Suprapubic skin (tissue), 4 donors: ENCODE measurements at regions not wholly inside any gene's neighbourhood (a gene's known extent, or its start where the extent isn't known, plus 50 kb on each side); places are given as distances from the start of the nearest gene placed in this dataset.

ENCODE experiments used
- DNase-seq, 2 donors: peaks; one replicate each; pipeline ENCODE4 v3.0.0-alpha.2; 2019; ENCODE audit warnings: low spot score in 2 of 2
- H3K27ac ChIP-seq: fragments of 200-600 bp; sonication (generic); one replicate; pipeline ENCODE4 v1.5.1; 2019
- H3K27me3 ChIP-seq: fragments of 200-600 bp; sonication (generic); one replicate; pipeline ENCODE4 v1.5.1; 2019
- H3K36me3 ChIP-seq: fragments of 200-600 bp; sonication (generic); one replicate; pipeline ENCODE4 v1.5.1; 2019
- H3K4me1 ChIP-seq: fragments of 200-600 bp; sonication (generic); one replicate; pipeline ENCODE4 v1.5.1; 2019
- H3K4me3 ChIP-seq: fragments of 200-600 bp; sonication (generic); one replicate; pipeline ENCODE4 v1.5.1; 2019; ENCODE audit warnings: mild to moderate bottlenecking
- H3K9me3 ChIP-seq: fragments of 200-600 bp; sonication (generic); one replicate; pipeline ENCODE4 v1.5.1; 2019
- CTCF ChIP-seq, 2 donors: fragments of 200-600 bp in 1 of 2; fragments of 450-650 bp in 1 of 2; sonication (generic) in 1 of 2; IDR thresholded peaks; one replicate each; pipeline ENCODE4 v1.5.1; 2016 to 2019; ENCODE audit warnings: antibody characterized with exemption in 2 of 2, mild to moderate bottlenecking in 1 of 2, moderate library complexity in 1 of 2
- EP300 ChIP-seq: sonication (generic); formaldehyde crosslinking; IDR thresholded peaks from one replicate; pipeline ENCODE4 v1.6.1; 2017; ENCODE audit warnings: antibody characterized with exemption
- POLR2A ChIP-seq, 2 donors: fragments of 450-650 bp; IDR thresholded peaks; one replicate each; pipeline ENCODE4 v1.6.1; 2017; ENCODE audit warnings: antibody characterized with exemption in 2 of 2, mild to moderate bottlenecking in 2 of 2, moderate library complexity in 2 of 2
- POLR2AphosphoS5 ChIP-seq, 3 donors: sonication (generic); formaldehyde crosslinking; IDR thresholded peaks; one replicate each; pipeline ENCODE4 v1.6.1; 2017; ENCODE audit warnings: antibody characterized with exemption in 3 of 3
- WGBS: methylation state at CpG from one replicate; pipeline ENCODE4 v1.1.5; 2018; 5-methylcytosine and 5-hydroxymethylcytosine counted together

DNA sequence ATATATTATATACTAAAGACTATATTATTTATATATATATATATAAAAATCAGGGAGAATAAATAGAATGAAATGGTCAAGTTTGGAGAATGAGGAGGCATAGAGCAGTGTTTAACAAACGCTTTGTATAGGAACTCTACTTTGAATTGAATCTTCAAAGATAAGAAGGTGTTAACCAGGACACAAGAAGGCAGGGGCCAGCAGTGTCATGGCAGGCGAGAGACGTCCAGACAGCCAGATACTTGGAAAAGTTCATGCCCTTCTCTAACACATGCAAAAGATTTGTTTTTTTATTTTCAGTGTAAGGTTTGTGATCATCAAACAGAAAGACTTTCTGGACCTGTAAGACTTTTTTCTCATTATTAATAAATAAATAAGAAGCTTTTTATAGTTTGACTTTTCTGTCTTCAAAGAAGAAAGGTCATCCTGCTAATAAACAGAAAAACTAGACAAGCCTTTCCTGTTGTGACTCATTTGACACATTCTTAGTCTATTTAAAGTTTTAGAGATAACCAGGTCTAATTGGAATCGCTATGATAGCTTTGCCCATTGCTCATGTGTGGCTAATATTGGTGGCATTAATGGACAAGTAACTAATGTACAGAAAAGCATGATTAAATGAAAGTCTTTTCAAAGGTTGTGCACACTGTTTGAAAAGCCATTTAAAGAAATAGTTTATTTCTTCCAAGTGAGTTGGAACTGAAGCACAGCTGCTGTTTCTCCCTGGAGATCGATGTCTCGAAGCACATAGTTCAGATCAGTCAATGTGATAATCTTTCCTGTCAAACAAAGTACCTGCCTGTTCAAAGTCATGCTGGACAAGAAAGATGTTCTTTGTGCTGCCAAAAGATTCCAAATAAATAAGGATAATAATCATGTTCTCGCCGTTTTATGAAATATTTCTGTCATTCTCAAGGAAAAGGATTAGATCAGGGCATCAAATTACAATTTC is 420.4 kb upstream of the OPRM1 start:
- 25% methylated on average over 8 of the region's 8 CpGs for WGBS
- H3K4me1 ChIP-seq = no peaks in the 10 kb centered on the region
- no peak overlapping the region for H3K4me3 ChIP-seq
- H3K36me3 ChIP-seq = no peaks in the 10 kb centered on the region
- DNase-seq = no peak
- TF ChIP-seq POLR2AphosphoS5 (IDR thresholded peaks at IDR 0.05) = no peak
- H3K9me3 ChIP-seq = no peaks in the 10 kb centered on the region
- no peaks in the 10 kb centered on the region for H3K27me3 ChIP-seq
- no peak overlapping the region for H3K27ac ChIP-seq

- WGBS = 52% methylated on average over 6 of the region's 6 CpGs
- TF ChIP-seq POLR2AphosphoS5 (IDR thresholded peaks at IDR 0.05) (no peak), EP300 (no peak), POLR2A (IDR thresholded peaks at IDR 0.05) (no peak), CTCF (IDR thresholded peaks at IDR 0.05) (no peak)
Observed at GRCh38 chr6:153616506-153616905, 422.5 kb upstream of the OPRM1 start.

DNA sequence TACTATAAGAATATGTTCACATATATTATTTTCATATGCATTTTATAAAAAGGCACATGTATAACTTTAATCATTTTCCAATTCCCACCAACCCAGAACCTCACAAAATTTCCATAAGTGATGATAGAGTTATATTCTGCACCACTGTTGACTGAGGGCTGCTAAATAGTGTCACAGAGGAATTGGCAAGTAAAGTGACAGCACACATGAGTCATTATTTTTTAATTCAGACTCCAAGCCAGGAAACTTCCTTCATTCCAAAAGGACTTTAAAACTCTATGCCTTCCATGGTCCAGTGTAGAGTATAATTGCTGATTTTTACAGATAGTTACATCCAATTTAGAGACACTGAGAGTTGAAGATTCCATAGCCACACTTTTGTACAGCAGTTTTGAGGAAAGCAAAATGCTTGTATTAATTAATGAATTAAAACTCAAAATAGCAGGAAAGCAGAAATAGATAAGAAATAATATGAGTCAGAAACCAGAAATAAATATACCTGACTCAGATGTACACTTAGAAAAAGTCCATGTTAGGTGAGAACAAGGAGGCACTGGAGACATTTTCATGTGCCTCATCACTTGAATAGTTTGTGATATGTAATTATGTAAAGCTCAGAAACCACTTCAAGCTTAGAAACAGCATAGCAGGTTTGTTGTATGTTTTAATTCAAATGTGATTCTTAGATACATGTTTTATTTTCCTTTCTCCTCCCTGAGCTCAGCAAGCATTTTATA is 425.2 kb upstream of the OPRM1 start:
- no peak for DNase-seq
- Histone ChIP-seq H3K27me3 (no peaks in the 10 kb centered on the region), H3K9me3 (no peaks in the 10 kb centered on the region), H3K36me3 (no peaks in the 10 kb centered on the region), H3K4me3 (no peak overlapping the region), H3K27ac (no peak overlapping the region), H3K4me1 (no peaks in the 10 kb centered on the region)
- TF ChIP-seq POLR2A (IDR thresholded peaks at IDR 0.05) = no peak
- no peak for TF ChIP-seq CTCF (IDR thresholded peaks at IDR 0.05)
- TF ChIP-seq EP300 = no peak
- no peak for TF ChIP-seq POLR2AphosphoS5 (IDR thresholded peaks at IDR 0.05)

More at GRCh38 chr6:153616506-153616905, 422.5 kb upstream of the OPRM1 start:
- DNase-seq = no peak
- no peaks in the 10 kb centered on the region for H3K27me3 ChIP-seq
- H3K4me3 ChIP-seq = no peak overlapping the region
- no peak overlapping the region for H3K27ac ChIP-seq
- no peaks in the 10 kb centered on the region for H3K4me1 ChIP-seq
- H3K9me3 ChIP-seq = no peaks in the 10 kb centered on the region
- H3K36me3 ChIP-seq = no peaks in the 10 kb centered on the region

DNA sequence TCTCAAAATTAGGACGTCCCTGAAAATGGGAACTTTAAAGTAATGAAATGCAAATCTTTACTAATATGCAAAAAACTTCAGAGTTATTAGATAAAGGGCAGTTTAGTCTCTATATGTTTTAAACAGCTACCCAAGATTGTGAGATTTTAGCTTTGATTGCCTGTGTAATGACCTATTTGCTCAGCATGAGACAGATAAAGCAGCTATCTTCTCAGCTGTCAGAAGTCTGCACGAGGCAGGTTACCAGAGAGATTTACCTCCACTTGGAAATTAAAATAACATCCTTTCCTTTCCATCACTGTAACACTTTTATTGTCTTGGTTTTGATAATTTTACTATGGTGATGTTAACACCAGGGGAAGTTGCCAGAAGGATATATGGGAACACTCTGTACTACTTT is 436.6 kb upstream of the OPRM1 start:
- no peaks in the 10 kb centered on the region for H3K4me1 ChIP-seq
- TF ChIP-seq CTCF (IDR thresholded peaks at IDR 0.05) (no peak), POLR2A (IDR thresholded peaks at IDR 0.05) (no peak), POLR2AphosphoS5 (IDR thresholded peaks at IDR 0.05) (no peak), EP300 (no peak)
- H3K27ac ChIP-seq = no peak overlapping the region
- no peaks in the 10 kb centered on the region for H3K36me3 ChIP-seq
- DNase-seq = no peak
- no peak overlapping the region for H3K4me3 ChIP-seq
- no peaks in the 10 kb centered on the region for H3K27me3 ChIP-seq
- WGBS = 56% methylated on average over 2 of the region's 2 CpGs
- no peaks in the 10 kb centered on the region for H3K9me3 ChIP-seq

- TF ChIP-seq CTCF (IDR thresholded peaks at IDR 0.05) (no peak), EP300 (no peak), POLR2A (IDR thresholded peaks at IDR 0.05) (no peak), POLR2AphosphoS5 (IDR thresholded peaks at IDR 0.05) (no peak)
- 77% methylated on average over 1 of the region's 1 CpG for WGBS
Observed at GRCh38 chr6:153599901-153600300, 439.1 kb upstream of the OPRM1 start.

More at GRCh38 chr6:153599901-153600300, 439.1 kb upstream of the OPRM1 start:
- DNase-seq = no peak
- Histone ChIP-seq H3K9me3 (no peaks in the 10 kb centered on the region), H3K36me3 (no peaks in the 10 kb centered on the region), H3K27me3 (no peaks in the 10 kb centered on the region), H3K4me3 (no peak overlapping the region), H3K27ac (no peak overlapping the region), H3K4me1 (no peaks in the 10 kb centered on the region)
